ENCODE measurements at regions not wholly inside any gene's neighbourhood (a gene's known extent, or its start where the extent isn't known, plus 50 kb on each side); places are given as distances from the start of the nearest gene placed in this dataset.

GRCh38 chr6:114524081-114524480, 181.3 kb upstream of the HS3ST5 start:
- H3K9me3 Mint-ChIP-seq (ENCODE audit: unreplicated experiment), result no peaks in the 10 kb centered on the region
- no peak for DNase-seq (ENCODE audit: low spot score)
- H3K36me3 Mint-ChIP-seq (ENCODE audit: low read depth, unreplicated experiment), result no peaks in the 10 kb centered on the region
- no peak overlapping the region for H3K4me3 Mint-ChIP-seq (ENCODE audit: unreplicated experiment)
- H3K4me1 Mint-ChIP-seq (ENCODE audit: unreplicated experiment), result peaks cover 33% of the 10 kb centered on the region
- no peaks in the 10 kb centered on the region for H3K27me3 Mint-ChIP-seq (ENCODE audit: unreplicated experiment)
- no peak overlapping the region for H3K27ac Mint-ChIP-seq (ENCODE audit: unreplicated experiment)
- TF ChIP-seq CTCF (IDR thresholded peaks at IDR 0.05; ENCODE audit: unreplicated experiment), result no peak

- H3K9me3 Mint-ChIP-seq (ENCODE audit: unreplicated experiment), result no peaks in the 10 kb centered on the region
- H3K4me3 Mint-ChIP-seq (ENCODE audit: unreplicated experiment), result no peak overlapping the region
- TF ChIP-seq CTCF (IDR thresholded peaks at IDR 0.05; ENCODE audit: unreplicated experiment), result no peak
- H3K36me3 Mint-ChIP-seq (ENCODE audit: low read depth, unreplicated experiment), result no peaks in the 10 kb centered on the region
- no peak for DNase-seq (ENCODE audit: low spot score)
- no peaks in the 10 kb centered on the region for H3K27me3 Mint-ChIP-seq (ENCODE audit: unreplicated experiment)
- H3K27ac Mint-ChIP-seq (ENCODE audit: unreplicated experiment), result no peak overlapping the region
- H3K4me1 Mint-ChIP-seq (ENCODE audit: unreplicated experiment), result peaks cover 33% of the 10 kb centered on the region
Measured at GRCh38 chr6:114523508-114523907, 180.7 kb upstream of the HS3ST5 start.

GRCh38 chr6:114521926-114522325, 179.1 kb upstream of the HS3ST5 start:
- TF ChIP-seq CTCF (IDR thresholded peaks at IDR 0.05; ENCODE audit: unreplicated experiment), result no peak
- no peak for DNase-seq (ENCODE audit: low spot score)
- Mint-ChIP-seq H3K4me3 (ENCODE audit: unreplicated experiment) (no peak overlapping the region), H3K9me3 (ENCODE audit: unreplicated experiment) (no peaks in the 10 kb centered on the region), H3K27ac (ENCODE audit: unreplicated experiment) (no peak overlapping the region), H3K36me3 (ENCODE audit: low read depth, unreplicated experiment) (no peaks in the 10 kb centered on the region), H3K4me1 (ENCODE audit: unreplicated experiment) (peaks cover 33% of the 10 kb centered on the region), H3K27me3 (ENCODE audit: unreplicated experiment) (no peaks in the 10 kb centered on the region)

- no peak overlapping the region for H3K4me3 Mint-ChIP-seq (ENCODE audit: unreplicated experiment)
Measured at GRCh38 chr6:114520976-114521375, 178.2 kb upstream of the HS3ST5 start.

GRCh38 chr6:114514170-114514569, 171.3 kb upstream of the HS3ST5 start:
- no peaks in the 10 kb centered on the region for H3K27me3 Mint-ChIP-seq (ENCODE audit: unreplicated experiment)
- no peaks in the 10 kb centered on the region for H3K4me1 Mint-ChIP-seq (ENCODE audit: unreplicated experiment)
- H3K27ac Mint-ChIP-seq (ENCODE audit: unreplicated experiment), result no peak overlapping the region
- H3K36me3 Mint-ChIP-seq (ENCODE audit: low read depth, unreplicated experiment), result no peaks in the 10 kb centered on the region
- no peak for TF ChIP-seq CTCF (IDR thresholded peaks at IDR 0.05; ENCODE audit: unreplicated experiment)
- DNase-seq (ENCODE audit: low spot score), result no peak
- H3K9me3 Mint-ChIP-seq (ENCODE audit: unreplicated experiment), result no peaks in the 10 kb centered on the region
- no peak overlapping the region for H3K4me3 Mint-ChIP-seq (ENCODE audit: unreplicated experiment)

More at GRCh38 chr6:114520976-114521375, 178.2 kb upstream of the HS3ST5 start:
- H3K4me1 Mint-ChIP-seq (ENCODE audit: unreplicated experiment), result peaks cover 29% of the 10 kb centered on the region
- H3K9me3 Mint-ChIP-seq (ENCODE audit: unreplicated experiment), result no peaks in the 10 kb centered on the region
- no peaks in the 10 kb centered on the region for H3K36me3 Mint-ChIP-seq (ENCODE audit: low read depth, unreplicated experiment)
- H3K27ac Mint-ChIP-seq (ENCODE audit: unreplicated experiment), result no peak overlapping the region
- no peak for DNase-seq (ENCODE audit: low spot score)
- no peak for TF ChIP-seq CTCF (IDR thresholded peaks at IDR 0.05; ENCODE audit: unreplicated experiment)
- no peaks in the 10 kb centered on the region for H3K27me3 Mint-ChIP-seq (ENCODE audit: unreplicated experiment)

All from endothelial cell (in vitro differentiated cells).